RPMI7951 (cell line): ENCODE measurements at regions not wholly inside any gene's neighbourhood (a gene's known extent, or its start where the extent isn't known, plus 50 kb on each side); places are given as distances from the start of the nearest gene placed in this dataset.
A peak's percentile ranks its signal among the peaks of the same experiment; 100 is the strongest.
"Not testable (repeated sequence)": the region's sequence is repeated elsewhere in the genome, so short reads cannot be mapped to it uniquely, and the experiment has no call there.

ENCODE experiments used
- DNase-seq: peaks from one replicate; pipeline ENCODE4 v3.0.0-alpha.2; 2012; ENCODE audit warnings: low read depth

GRCh38 chr14:106807493-106807892 lies 1281.1 kb downstream of the TMEM121 start:
- DNase-seq: no peak

DNA sequence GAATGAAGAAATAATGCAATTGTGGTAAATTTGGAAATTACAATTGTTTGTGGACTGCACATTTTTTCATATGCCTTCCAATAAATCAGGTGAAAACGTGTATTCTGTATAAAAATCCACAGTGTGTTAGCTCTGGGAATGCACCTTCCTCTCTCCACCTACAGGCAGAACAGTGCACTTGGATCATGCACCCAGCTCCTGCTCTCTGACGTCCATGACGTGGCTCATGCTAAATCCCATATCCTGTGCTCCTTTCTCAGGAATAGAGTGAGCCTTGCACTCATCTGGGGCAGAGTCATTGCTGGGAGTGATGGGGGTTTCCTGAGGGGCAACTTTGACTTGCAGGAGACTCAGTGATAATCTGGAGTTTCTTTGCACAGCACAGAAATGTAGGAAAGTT lies 1282.1 kb downstream of the TMEM121 start:
- no peak for DNase-seq

DNA sequence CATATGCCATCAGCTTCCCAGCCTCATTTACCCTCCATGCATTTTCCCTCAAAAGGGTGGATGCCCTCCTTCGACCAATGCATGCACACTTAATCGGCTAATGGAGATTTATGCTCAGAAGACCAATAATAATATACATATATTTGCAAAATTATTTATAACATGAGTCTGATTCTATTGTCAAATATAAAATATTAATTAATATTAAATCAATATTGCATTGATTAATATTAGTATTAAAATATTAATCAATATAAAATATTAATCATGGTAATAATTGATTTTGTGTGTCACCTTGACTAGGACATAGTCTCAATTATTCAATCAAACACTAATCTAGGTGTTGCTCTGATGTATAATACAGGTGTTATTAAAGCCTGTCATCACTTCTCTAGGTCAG lies 1282.5 kb downstream of the TMEM121 start:
- no peak for DNase-seq

GRCh38 chr14:106809615-106810014 lies 1283.2 kb downstream of the TMEM121 start:
- DNase-seq: no peak

- DNase-seq: not testable (repeated sequence)
Observed at GRCh38 chr14:106810168-106810567, 1283.8 kb downstream of the TMEM121 start.

DNA sequence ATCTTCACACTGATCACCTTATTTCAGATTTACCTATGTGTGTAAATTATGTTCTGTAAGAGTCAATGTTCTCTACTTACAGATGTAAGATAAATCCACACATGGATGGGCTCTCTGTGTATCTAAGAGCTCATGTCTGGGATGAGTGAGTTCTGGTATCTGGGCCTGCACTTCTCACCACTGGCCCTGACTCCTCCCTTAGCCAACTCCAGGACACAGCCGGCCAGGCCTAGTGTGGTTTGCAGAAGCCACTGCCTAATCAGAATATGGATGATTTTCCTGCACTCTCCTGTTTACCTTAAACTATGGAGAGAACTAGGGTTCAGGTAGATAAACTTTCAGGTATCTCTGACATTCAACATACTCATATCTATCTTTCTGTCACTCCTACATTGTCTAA lies 1284.8 kb downstream of the TMEM121 start:
- DNase-seq: no peak

- DNase-seq: no peak
Observed at GRCh38 chr14:106812788-106813476, 1286.5 kb downstream of the TMEM121 start.

GRCh38 chr14:106813477-106813823 lies 1287.1 kb downstream of the TMEM121 start:
- no peak for DNase-seq

GRCh38 chr14:106820119-106820518 lies 1293.7 kb downstream of the TMEM121 start:
- DNase-seq: no peak

DNA sequence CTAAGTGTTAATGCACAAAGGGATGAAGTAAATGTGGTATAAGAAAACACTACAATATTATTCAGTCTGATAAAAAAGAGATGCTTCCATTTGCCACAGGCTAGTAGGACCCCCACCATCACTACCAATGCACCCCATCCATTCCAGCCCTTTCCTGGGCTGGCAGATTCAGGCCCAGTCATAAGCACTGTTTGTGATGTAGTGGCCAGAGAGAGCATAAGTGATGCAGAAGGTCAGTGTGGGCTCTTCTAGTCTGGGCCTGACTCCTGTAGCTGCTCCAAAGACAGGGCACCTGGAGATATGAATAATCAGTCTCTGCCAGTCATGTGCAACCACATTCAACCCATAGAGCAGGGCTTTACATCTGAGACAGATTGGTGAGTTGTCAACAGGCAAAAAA lies 1294.7 kb downstream of the TMEM121 start:
- DNase-seq: no peak

DNA sequence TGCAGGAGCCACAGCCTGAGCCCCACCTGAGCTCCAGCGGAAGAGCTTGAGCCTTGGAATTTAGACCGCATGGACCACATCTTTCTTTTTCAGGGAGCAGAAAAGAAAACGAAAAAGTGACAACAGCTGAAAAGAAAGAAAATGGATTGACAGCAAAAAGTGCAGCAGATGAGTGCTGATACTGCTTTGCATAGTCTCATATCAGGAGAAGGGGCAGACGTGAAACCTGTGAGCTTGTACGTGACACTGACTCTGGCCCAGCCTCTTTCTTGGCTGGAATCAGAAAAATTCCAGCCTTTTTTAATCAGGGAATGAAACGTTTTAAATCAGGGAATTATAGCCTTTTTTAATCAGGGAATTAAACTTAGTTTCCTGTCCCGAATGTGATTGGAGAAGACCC lies 1296.5 kb downstream of the TMEM121 start:
- no peak for DNase-seq

DNA sequence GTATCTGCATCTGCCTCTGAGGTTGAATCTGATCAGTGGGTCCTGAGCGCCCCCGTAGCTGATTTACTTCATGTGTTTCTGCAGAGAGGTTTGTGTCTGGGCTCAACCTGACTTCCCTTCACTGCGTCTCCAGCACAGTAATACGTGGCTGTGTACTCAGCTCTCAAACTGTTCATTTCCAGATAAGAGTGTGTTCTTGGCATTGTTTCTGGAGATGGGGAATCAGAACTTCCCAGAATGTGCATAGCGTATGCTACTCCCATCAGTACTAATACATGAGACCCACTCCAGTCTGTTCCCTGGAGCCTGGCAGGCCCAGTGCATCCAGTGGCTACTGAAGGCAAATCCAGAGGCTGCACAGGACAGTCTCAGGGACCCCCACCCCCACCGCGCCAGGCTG lies 1297.2 kb downstream of the TMEM121 start:
- no peak for DNase-seq

GRCh38 chr14:106826833-106827369 lies 1300.5 kb downstream of the TMEM121 start:
- DNase-seq: no peak

DNA sequence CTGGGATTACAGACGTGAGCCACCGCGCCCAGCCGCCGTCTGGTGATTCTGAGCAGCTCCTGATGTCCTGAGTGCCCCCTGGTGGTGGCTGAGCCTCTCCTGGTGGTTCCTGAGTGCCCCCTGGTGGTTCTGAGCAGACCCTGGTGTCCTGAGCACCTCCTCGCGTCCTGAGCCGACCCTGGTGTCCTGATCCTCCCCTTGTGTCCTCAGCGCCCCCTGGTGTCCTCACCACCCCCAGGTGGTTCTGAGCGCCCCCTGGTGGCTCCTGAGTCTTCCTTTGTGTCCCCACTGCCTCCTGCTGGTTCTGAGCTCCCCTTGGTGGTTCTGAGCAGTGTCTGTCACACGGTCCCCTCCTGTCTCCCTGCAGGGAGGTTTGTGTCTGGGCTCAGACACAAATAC lies 1304.9 kb downstream of the TMEM121 start:
- no peak for DNase-seq

DNA sequence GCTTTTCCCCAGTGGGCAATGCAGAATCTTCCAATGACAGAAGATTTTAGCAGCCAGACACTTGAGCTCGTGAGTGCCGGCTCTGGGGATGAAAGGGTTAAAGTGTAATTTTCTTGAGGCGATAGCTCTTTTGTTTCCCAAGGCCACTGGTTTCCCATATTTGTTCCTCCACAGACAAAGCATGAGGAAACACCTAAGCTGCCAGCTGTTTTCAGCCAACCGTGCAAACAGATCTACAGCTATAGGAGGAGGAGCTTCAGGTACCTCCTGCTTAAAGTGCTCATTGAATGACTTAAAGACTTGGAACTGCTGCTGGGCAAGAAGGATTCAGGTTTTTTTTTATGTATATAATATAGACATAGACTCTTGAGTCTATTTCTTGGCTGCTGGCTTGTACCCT lies 1311.5 kb downstream of the TMEM121 start:
- no peak for DNase-seq

DNA sequence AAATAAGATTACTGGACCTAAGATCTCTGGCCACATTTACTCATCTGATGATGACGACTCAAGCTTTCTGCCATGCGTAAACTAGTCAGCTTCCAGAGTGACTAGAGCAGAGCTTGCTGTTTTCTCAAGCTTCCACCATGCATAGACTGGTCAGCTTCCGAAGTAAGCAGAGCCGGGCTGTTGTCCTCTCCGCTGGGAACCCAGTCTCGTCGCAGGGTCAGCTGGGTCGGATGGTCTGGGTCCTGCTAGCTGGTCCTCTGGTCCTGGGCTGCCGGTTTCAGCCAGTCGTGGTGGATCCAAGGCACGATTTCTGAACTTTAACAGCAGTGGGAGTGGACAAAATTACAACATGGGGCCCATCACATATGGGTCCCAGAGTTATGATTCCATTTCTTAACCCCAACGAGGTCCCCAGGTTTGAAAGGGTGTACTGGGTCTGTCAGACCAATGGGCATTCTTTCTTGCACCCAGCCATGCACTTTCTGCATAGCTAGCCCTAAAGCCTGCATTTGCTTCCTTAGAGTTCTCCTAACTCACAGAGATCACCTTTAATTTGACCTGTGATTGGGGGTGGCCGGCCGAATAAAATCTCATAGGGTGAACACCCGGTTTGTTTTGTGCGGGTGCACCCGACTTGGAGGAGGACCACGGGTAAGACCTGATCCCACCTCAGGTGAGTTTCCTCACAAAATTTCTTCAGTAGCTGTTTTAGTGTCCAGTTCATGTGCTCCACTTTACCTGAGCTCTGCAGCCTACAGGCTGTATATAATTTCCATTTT lies 1312.8 kb downstream of the TMEM121 start:
- DNase-seq: no peak

DNA sequence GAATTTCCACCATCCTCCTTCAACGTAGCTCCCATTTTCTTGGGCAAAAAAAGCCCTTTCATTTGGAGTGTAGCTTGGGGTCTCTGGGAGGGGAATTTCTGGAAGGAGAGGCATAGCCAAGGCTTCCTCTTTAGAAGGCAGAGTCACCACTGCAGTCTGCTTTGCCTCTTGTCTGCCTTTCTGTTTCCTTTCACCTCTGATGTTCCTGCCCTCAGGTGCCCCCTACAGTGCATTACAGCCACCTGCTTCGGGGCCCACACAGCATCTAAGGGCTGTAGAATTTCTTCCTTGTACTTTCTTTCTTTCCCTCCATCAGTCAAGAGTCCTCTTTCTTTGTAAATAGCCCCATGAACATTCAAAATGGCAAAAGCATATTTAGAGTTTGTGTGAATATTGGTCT lies 1313.9 kb downstream of the TMEM121 start:
- no peak for DNase-seq

DNA sequence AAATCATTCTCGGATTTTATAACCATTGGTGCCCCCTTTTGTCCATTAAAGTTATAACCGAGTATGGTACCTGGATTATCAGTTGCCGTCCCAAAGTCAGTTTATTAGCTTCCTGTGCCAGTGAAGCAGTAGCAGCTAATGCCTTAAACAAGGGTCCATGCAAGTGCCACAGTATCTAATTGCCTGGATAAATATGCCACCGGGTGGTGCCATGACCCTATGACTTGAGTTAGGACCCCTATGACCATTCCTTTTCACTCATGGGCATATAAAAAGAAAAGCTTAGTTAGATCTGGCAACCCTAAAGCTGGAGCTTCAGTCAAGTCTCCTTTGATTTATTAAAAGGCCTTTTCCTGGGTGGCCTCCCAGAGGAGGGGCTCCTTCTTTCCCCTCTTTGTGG lies 1314.6 kb downstream of the TMEM121 start:
- DNase-seq: no peak

GRCh38 chr14:106841701-106842100 lies 1315.3 kb downstream of the TMEM121 start:
- peak; percentile 34 for DNase-seq

GRCh38 chr14:106842687-106843086 lies 1316.3 kb downstream of the TMEM121 start:
- peak; percentile 33 for DNase-seq

- no peak for DNase-seq
Observed at GRCh38 chr14:106843386-106843785, 1317.0 kb downstream of the TMEM121 start.

DNA sequence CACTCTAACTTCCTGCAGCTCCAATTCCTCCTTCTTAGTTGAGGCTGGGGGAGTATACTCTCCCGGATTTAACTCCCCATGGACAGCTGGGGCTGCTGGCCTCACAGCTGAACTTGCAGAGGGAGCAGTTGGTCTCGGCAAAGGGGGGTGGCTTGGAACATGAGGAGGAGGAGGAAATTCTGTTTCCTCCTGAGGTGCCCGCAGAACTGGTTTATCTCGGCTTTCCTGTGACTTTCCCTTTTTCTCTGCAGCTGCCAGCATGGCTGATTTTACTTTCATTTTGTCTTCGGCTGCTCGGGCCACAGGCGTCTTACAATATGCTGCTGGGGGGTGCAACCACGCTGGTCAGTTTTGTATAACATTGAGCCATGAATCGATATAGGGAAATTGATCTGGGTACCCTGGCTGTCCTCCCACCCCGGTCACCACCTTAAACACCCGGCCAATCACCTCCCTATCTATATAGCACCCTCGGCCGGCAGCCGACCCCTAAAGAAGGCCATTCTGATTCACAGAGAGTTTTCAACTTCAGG lies 1317.6 kb downstream of the TMEM121 start:
- peak; percentile 44 for DNase-seq
